KMS-11 (cell line): ENCODE measurements at regions not wholly inside any gene's neighbourhood (a gene's known extent, or its start where the extent isn't known, plus 50 kb on each side); places are given as distances from the start of the nearest gene placed in this dataset.
"Not testable (repeated sequence)": the region's sequence is repeated elsewhere in the genome, so short reads cannot be mapped to it uniquely, and the experiment has no call there.

ENCODE experiments used
- H2AFZ ChIP-seq: fragments of 200-600 bp; sonication (generic); 2 replicates; pipeline ENCODE4 v1.6.1; 2016; ENCODE audit warnings: antibody characterized with exemption, mixed run types, low read depth
- H3K27ac ChIP-seq: fragments of 200-600 bp; sonication (generic); 2 replicates; pipeline ENCODE4 v1.6.1; 2016; ENCODE audit warnings: mild to moderate bottlenecking, mixed run types
- H3K27me3 ChIP-seq: fragments of 200-600 bp; sonication (generic); 2 replicates; pipeline ENCODE4 v1.6.1; 2017; ENCODE audit warnings: mild to moderate bottlenecking, low read depth, mixed run types, moderate library complexity; ENCODE audit not compliant: insufficient read depth
- H3K36me3 ChIP-seq: fragments of 200-600 bp; sonication (generic); 2 replicates; pipeline ENCODE4 v1.6.1; 2017; ENCODE audit warnings: mild to moderate bottlenecking, mixed run types; ENCODE audit not compliant: insufficient read depth
- H3K4me1 ChIP-seq: fragments of 200-600 bp; sonication (generic); 2 replicates; pipeline ENCODE4 v1.6.1; 2016; ENCODE audit warnings: mild to moderate bottlenecking, low read depth, mixed run types; ENCODE audit not compliant: poor library complexity, severe bottlenecking
- H3K4me2 ChIP-seq: fragments of 200-600 bp; sonication (generic); 2 replicates; pipeline ENCODE4 v1.7.0; 2016; ENCODE audit warnings: mild to moderate bottlenecking, mixed run types
- H3K4me3 ChIP-seq: fragments of 200-600 bp; sonication (generic); IDR thresholded peaks from 2 replicates; pipeline ENCODE4 v1.6.1; 2017; ENCODE audit warnings: low read depth, low read length, mixed read lengths; ENCODE audit not compliant: insufficient read depth
- H3K79me2 ChIP-seq: fragments of 200-600 bp; sonication (generic); 2 replicates; pipeline ENCODE4 v1.6.1; 2016; ENCODE audit warnings: low read depth, mixed run types; ENCODE audit not compliant: insufficient read depth
- H3K9ac ChIP-seq: fragments of 200-600 bp; sonication (generic); 2 replicates; pipeline ENCODE4 v1.6.1; 2016; ENCODE audit warnings: mild to moderate bottlenecking, mixed run types
- H4K20me1 ChIP-seq: fragments of 200-600 bp; sonication (generic); 2 replicates; pipeline ENCODE4 v1.6.1; 2016; ENCODE audit warnings: mild to moderate bottlenecking, mixed run types; ENCODE audit not compliant: insufficient read depth
- CTCF ChIP-seq: fragments of 200-600 bp; sonication (generic); conservative IDR thresholded peaks from 2 replicates; pipeline ENCODE4 v1.6.1; 2017; ENCODE audit warnings: low read depth, mild to moderate bottlenecking, antibody characterized with exemption, low read length, moderate library complexity, mixed read lengths

GRCh38 chr18:70822691-70823090 lies 533.8 kb downstream of the SOCS6 start:
- no peaks in the 10 kb centered on the region for H4K20me1 ChIP-seq
- H2AFZ ChIP-seq, result no peak overlapping the region
- H3K79me2 ChIP-seq, result no peaks in the 10 kb centered on the region
- no peaks in the 10 kb centered on the region for H3K4me1 ChIP-seq
- no peaks in the 10 kb centered on the region; the same call in 1 of the 2 replicates for H3K27me3 ChIP-seq
- H3K36me3 ChIP-seq, result no peaks in the 10 kb centered on the region
- no peak overlapping the region for H3K9ac ChIP-seq
- H3K27ac ChIP-seq, result no peak overlapping the region
- H3K4me2 ChIP-seq, result no peak overlapping the region
- no peak overlapping the region for H3K4me3 ChIP-seq
- TF ChIP-seq CTCF, result no peak

GRCh38 chr18:70822117-70822516 lies 533.3 kb downstream of the SOCS6 start:
- Histone ChIP-seq H3K4me2 (no peak overlapping the region), H3K9ac (no peak overlapping the region), H3K27me3 (no peaks in the 10 kb centered on the region; the same call in 1 of the 2 replicates), H3K4me3 (no peak overlapping the region), H4K20me1 (no peaks in the 10 kb centered on the region), H3K4me1 (no peaks in the 10 kb centered on the region), H3K27ac (no peak overlapping the region), H3K36me3 (no peaks in the 10 kb centered on the region), H3K79me2 (no peaks in the 10 kb centered on the region), H2AFZ (no peak overlapping the region)
- no peak for TF ChIP-seq CTCF

- Histone ChIP-seq H3K4me2 (no peak overlapping the region), H3K4me1 (no peaks in the 10 kb centered on the region), H3K36me3 (no peaks in the 10 kb centered on the region), H3K4me3 (no peak overlapping the region), H3K27me3 (no peaks in the 10 kb centered on the region), H3K79me2 (no peaks in the 10 kb centered on the region), H3K9ac (no peak overlapping the region), H3K27ac (no peak overlapping the region), H2AFZ (no peak overlapping the region), H4K20me1 (no peaks in the 10 kb centered on the region)
- TF ChIP-seq CTCF, result no peak
These were observed 519.7 kb downstream of the SOCS6 start for GRCh38 chr18:70808481-70809056.

GRCh38 chr18:70781860-70782453 lies 493.1 kb downstream of the SOCS6 start:
- H3K79me2 ChIP-seq, result no peaks in the 10 kb centered on the region
- peak overlapping the region; percentile 2; the same call in 1 of the 2 replicates for H3K4me2 ChIP-seq
- H2AFZ ChIP-seq, result peak overlapping the region; percentile 11; the same call in 1 of the 2 replicates
- TF ChIP-seq CTCF, result peak; percentile 94
- H3K4me3 ChIP-seq, result no peak overlapping the region
- no peak overlapping the region for H3K27ac ChIP-seq
- no peaks in the 10 kb centered on the region for H4K20me1 ChIP-seq
- H3K9ac ChIP-seq, result no peak overlapping the region
- H3K4me1 ChIP-seq, result peaks cover 6% of the 10 kb centered on the region
- no peaks in the 10 kb centered on the region for H3K27me3 ChIP-seq
- H3K36me3 ChIP-seq, result no peaks in the 10 kb centered on the region

GRCh38 chr18:70766254-70766653 lies 477.4 kb downstream of the SOCS6 start:
- H3K27me3 ChIP-seq, H3K27ac ChIP-seq, H4K20me1 ChIP-seq, H3K4me2 ChIP-seq, H2AFZ ChIP-seq, H3K79me2 ChIP-seq, H3K9ac ChIP-seq, H3K4me1 ChIP-seq, H3K4me3 ChIP-seq, H3K36me3 ChIP-seq: not testable (repeated sequence)
